ENCODE measurements at regions not wholly inside any gene's neighbourhood (a gene's known extent, or its start where the extent isn't known, plus 50 kb on each side); places are given as distances from the start of the nearest gene placed in this dataset.

- DNase-seq, result no peak
- Histone ChIP-seq H3K4me1 (peaks cover 4% of the 10 kb centered on the region), H3K9me3 (no peaks in the 10 kb centered on the region), H3K27me3 (no peaks in the 10 kb centered on the region), H3K36me3 (ENCODE audit: low read depth, missing control alignments) (no peaks in the 10 kb centered on the region), H3K27ac (peak overlapping the region in 1 of 2 donors; percentile 65), H3K4me3 (peak overlapping the region; percentile 1 to 27)
- intact Hi-C loops (cut with DNase I; ENCODE audit: low total_unique reads), result no loop called here
- TF ChIP-seq POLR2A (IDR thresholded peaks at IDR 0.05), result no peak
- no peak for TF ChIP-seq CTCF (IDR thresholded peaks at IDR 0.05)
- 39 to 57% methylated on average over 11 of the region's 11 CpGs for whole genome bisulfite sequencing, 2 donors
Observed at GRCh38 chr15:91694131-91694830, 159.2 kb upstream of the SLCO3A1 start.

- WGBS, 2 donors, result 34 to 51% methylated on average over 4 of the region's 4 CpGs
- H3K36me3 ChIP-seq (ENCODE audit: low read depth, missing control alignments), result no peaks in the 10 kb centered on the region
- H3K4me3 ChIP-seq, result peak overlapping the region; percentile 1 to 27
- H3K27me3 ChIP-seq, result no peaks in the 10 kb centered on the region
- H3K4me1 ChIP-seq, result peaks cover 4% of the 10 kb centered on the region
- TF ChIP-seq CTCF (IDR thresholded peaks at IDR 0.05) (no peak), POLR2A (IDR thresholded peaks at IDR 0.05) (no peak)
- H3K9me3 ChIP-seq, result no peaks in the 10 kb centered on the region
- peak overlapping the region in 1 of 2 donors; percentile 65 for H3K27ac ChIP-seq
- peak; percentile 26 for DNase-seq
- intact Hi-C loops (cut with DNase I; ENCODE audit: low total_unique reads), result no loop called here
Observed at GRCh38 chr15:91694831-91695210, 158.7 kb upstream of the SLCO3A1 start.

GRCh38 chr15:91695799-91696198, 157.7 kb upstream of the SLCO3A1 start:
- Histone ChIP-seq H3K27me3 (no peaks in the 10 kb centered on the region), H3K27ac (no peak overlapping the region), H3K4me1 (peaks cover 4% of the 10 kb centered on the region), H3K4me3 (no peak overlapping the region), H3K9me3 (no peaks in the 10 kb centered on the region), H3K36me3 (ENCODE audit: low read depth, missing control alignments) (no peaks in the 10 kb centered on the region)
- intact Hi-C loops (cut with DNase I; ENCODE audit: low total_unique reads), result no loop called here
- DNase-seq, result no peak
- no peak for TF ChIP-seq CTCF (IDR thresholded peaks at IDR 0.05)
- TF ChIP-seq POLR2A (IDR thresholded peaks at IDR 0.05), result no peak
- WGBS, 2 donors, result 81% methylated on average over 8 of the region's 8 CpGs

GRCh38 chr15:91696981-91697380, 156.5 kb upstream of the SLCO3A1 start:
- H3K4me1 ChIP-seq, result peaks cover 4% of the 10 kb centered on the region
- no peaks in the 10 kb centered on the region for H3K36me3 ChIP-seq (ENCODE audit: low read depth, missing control alignments)
- H3K27ac ChIP-seq, result no peak overlapping the region
- H3K4me3 ChIP-seq, result no peak overlapping the region
- DNase-seq, result no peak
- intact Hi-C loops (cut with DNase I; ENCODE audit: low total_unique reads), result no loop called here
- TF ChIP-seq POLR2A (IDR thresholded peaks at IDR 0.05), result no peak
- no peak for TF ChIP-seq CTCF (IDR thresholded peaks at IDR 0.05)
- WGBS, 2 donors, result 92 to 94% methylated on average over 3 of the region's 3 CpGs
- no peaks in the 10 kb centered on the region for H3K27me3 ChIP-seq
- H3K9me3 ChIP-seq, result no peaks in the 10 kb centered on the region

GRCh38 chr15:91698241-91698640, 155.3 kb upstream of the SLCO3A1 start:
- WGBS, 2 donors, result 86 to 98% methylated on average over 4 of the region's 4 CpGs
- TF ChIP-seq POLR2A (IDR thresholded peaks at IDR 0.05), result no peak
- TF ChIP-seq CTCF (IDR thresholded peaks at IDR 0.05), result no peak
- Histone ChIP-seq H3K4me3 (no peak overlapping the region), H3K27me3 (no peaks in the 10 kb centered on the region), H3K27ac (no peak overlapping the region), H3K9me3 (no peaks in the 10 kb centered on the region), H3K36me3 (ENCODE audit: low read depth, missing control alignments) (no peaks in the 10 kb centered on the region), H3K4me1 (peaks cover 4% of the 10 kb centered on the region)
- intact Hi-C loops (cut with DNase I; ENCODE audit: low total_unique reads), result no loop called here
- DNase-seq, result no peak

All from testis (tissue), 2 donors.